GM23338 (cell line): ENCODE measurements at regions not wholly inside any gene's neighbourhood (a gene's known extent, or its start where the extent isn't known, plus 50 kb on each side); places are given as distances from the start of the nearest gene placed in this dataset.

Experiments used
- ATAC-seq: fragments of 200-7000 bp; cut with Tn5 transposase; 3 replicates; pipeline ENCODE4 v1.9.1; 2020
- DNase-seq: peaks from one replicate; pipeline ENCODE4 v3.0.0-alpha.2; 2015; ENCODE audit warnings: low spot score
- H2AFZ ChIP-seq: fragments of 200-600 bp; sonication (generic); 2 replicates; pipeline ENCODE4 v1.8.0; 2016; ENCODE audit warnings: antibody characterized with exemption, mild to moderate bottlenecking, moderate library complexity
- H3F3A ChIP-seq: fragments of 200-600 bp; sonication (generic); replicated peaks from 2 replicates; pipeline ENCODE4 v1.8.0; 2017; ENCODE audit warnings: antibody characterized with exemption, mixed run types, low read depth
- H3K27ac ChIP-seq: fragments of 200-600 bp; sonication (generic); 2 replicates; pipeline ENCODE4 v1.6.1; 2016; ENCODE audit warnings: low read depth
- H3K27me3 ChIP-seq: fragments of 200-600 bp; sonication (generic); 2 replicates; pipeline ENCODE4 v1.8.0; 2016; ENCODE audit warnings: mild to moderate bottlenecking, mixed run types, moderate library complexity; ENCODE audit not compliant: insufficient read depth
- H3K36me3 ChIP-seq: fragments of 200-600 bp; sonication (generic); 2 replicates; pipeline ENCODE4 v1.8.0; 2016; ENCODE audit warnings: mild to moderate bottlenecking; ENCODE audit not compliant: insufficient read depth
- H3K4me1 ChIP-seq: fragments of 200-600 bp; sonication (generic); 2 replicates; pipeline ENCODE4 v1.8.0; 2016; ENCODE audit warnings: mild to moderate bottlenecking, moderate library complexity; ENCODE audit not compliant: insufficient read depth
- H3K4me2 ChIP-seq: fragments of 200-600 bp; sonication (generic); 2 replicates; pipeline ENCODE4 v1.7.1; 2017; ENCODE audit warnings: mixed run types
- H3K4me3 ChIP-seq: fragments of 200-600 bp; sonication (generic); 2 replicates; pipeline ENCODE4 v1.6.1; 2016; ENCODE audit warnings: mixed run types
- H3K79me2 ChIP-seq: fragments of 200-600 bp; sonication (generic); replicated peaks from 2 replicates; pipeline ENCODE4 v1.8.0; 2017; ENCODE audit warnings: mild to moderate bottlenecking; ENCODE audit not compliant: insufficient read depth
- H3K9me2 ChIP-seq: fragments of 200-600 bp; sonication (generic); 2 replicates; pipeline ENCODE4 v1.8.0; 2017; ENCODE audit not compliant: insufficient read depth
- H4K20me1 ChIP-seq: fragments of 200-600 bp; sonication (generic); replicated peaks from 2 replicates; pipeline ENCODE4 v1.8.0; 2017; ENCODE audit warnings: mild to moderate bottlenecking; ENCODE audit not compliant: insufficient read depth
- H3K27ac Mint-ChIP-seq: 2 replicates; pipeline ENCODE4 v1.8.0; 2020; ENCODE audit warnings: inconsistent platforms, mild to moderate bottlenecking, moderate library complexity, mixed read lengths
- H3K27me3 Mint-ChIP-seq: 3 replicates; pipeline ENCODE4 v1.8.0; 2022; ENCODE audit warnings: low read depth, mild to moderate bottlenecking, moderate library complexity, mixed read lengths, inconsistent platforms; ENCODE audit not compliant: insufficient read depth, poor library complexity
- H3K36me3 Mint-ChIP-seq: 3 replicates; pipeline ENCODE4 v1.8.0; 2021; ENCODE audit warnings: low read depth, mild to moderate bottlenecking, inconsistent platforms, moderate library complexity, mixed read lengths
- H3K4me1 Mint-ChIP-seq: 3 replicates; pipeline ENCODE4 v1.8.0; 2020; ENCODE audit warnings: mild to moderate bottlenecking, inconsistent platforms, mixed read lengths
- H3K4me3 Mint-ChIP-seq: 3 replicates; pipeline ENCODE4 v1.8.0; 2021; ENCODE audit warnings: moderate library complexity, mild to moderate bottlenecking, inconsistent platforms, mixed read lengths
- H3K9me3 Mint-ChIP-seq: 3 replicates; pipeline ENCODE4 v1.8.0; 2020; ENCODE audit warnings: moderate library complexity, mild to moderate bottlenecking, inconsistent platforms, mixed read lengths
- CREB1 ChIP-seq: fragments of 250-450 bp; sonication (Bioruptor Pico); IDR thresholded peaks from 2 replicates; pipeline ENCODE4 v1.5.0; 2020; ENCODE audit warnings: low read depth, mild to moderate bottlenecking, moderate library complexity
- EZH2 ChIP-seq: fragments of 200-600 bp; sonication (generic); IDR thresholded peaks from one replicate; pipeline ENCODE4 v1.8.0; 2017; ENCODE audit warnings: antibody characterized with exemption, mild to moderate bottlenecking, low read depth; ENCODE audit not compliant: unreplicated experiment
- EZH2phosphoT487 ChIP-seq: fragments of 200-600 bp; sonication (generic); IDR thresholded peaks from one replicate; pipeline ENCODE4 v1.8.1; 2018; ENCODE audit warnings: antibody characterized with exemption; ENCODE audit not compliant: unreplicated experiment
- JUNB ChIP-seq: IDR thresholded peaks from one replicate; pipeline ENCODE4 v1.6.1; 2016; ENCODE audit warnings: antibody characterized with exemption; ENCODE audit not compliant: unreplicated experiment
- NANOG ChIP-seq: IDR thresholded peaks from 2 replicates; pipeline ENCODE4 v1.6.1; 2016; ENCODE audit warnings: antibody characterized with exemption, borderline replicate concordance
- POLR2AphosphoS5 ChIP-seq: IDR thresholded peaks from 2 replicates; pipeline ENCODE4 v1.6.1; 2016; ENCODE audit warnings: antibody characterized with exemption, low read depth
- ZNF114 ChIP-seq: fragments of 250-450 bp; sonication (Bioruptor Pico); IDR thresholded peaks from 2 replicates; pipeline ENCODE4 v1.5.0; 2020; ENCODE audit warnings: mild to moderate bottlenecking, moderate library complexity
- ZNF331 ChIP-seq: fragments of 250-450 bp; sonication (Bioruptor Pico); IDR thresholded peaks from 2 replicates; pipeline ENCODE4 v1.5.0; 2020; ENCODE audit warnings: low read depth, mild to moderate bottlenecking, moderate library complexity
- TF ChIP-seq, protein P1 (sequence below): IDR thresholded peaks from one replicate; pipeline ENCODE4 v1.6.1; 2018; ENCODE audit warnings: antibody characterized with exemption; ENCODE audit not compliant: unreplicated experiment
- TF ChIP-seq, protein P2 (sequence below), 2 experiments: fragments of 200-600 bp in 1 of 2; sonication (generic) in 1 of 2; conservative IDR thresholded peaks; 2 replicates each; pipeline versions ENCODE4 v1.5.1 to v1.6.1; 2016 to 2017; ENCODE audit warnings: antibody characterized with exemption in 2 of 2, low read depth in 2 of 2, mild to moderate bottlenecking in 2 of 2, moderate library complexity in 1 of 2
- TF ChIP-seq, protein P3 (sequence below): fragments of 250-450 bp; sonication (Bioruptor Pico); IDR thresholded peaks from 2 replicates; pipeline ENCODE4 v1.5.0; 2020; ENCODE audit warnings: mild to moderate bottlenecking, moderate library complexity
- TF ChIP-seq, protein P4 (sequence below): IDR thresholded peaks from 2 replicates; pipeline ENCODE4 v1.6.1; 2016; ENCODE audit warnings: antibody characterized with exemption

DNA sequence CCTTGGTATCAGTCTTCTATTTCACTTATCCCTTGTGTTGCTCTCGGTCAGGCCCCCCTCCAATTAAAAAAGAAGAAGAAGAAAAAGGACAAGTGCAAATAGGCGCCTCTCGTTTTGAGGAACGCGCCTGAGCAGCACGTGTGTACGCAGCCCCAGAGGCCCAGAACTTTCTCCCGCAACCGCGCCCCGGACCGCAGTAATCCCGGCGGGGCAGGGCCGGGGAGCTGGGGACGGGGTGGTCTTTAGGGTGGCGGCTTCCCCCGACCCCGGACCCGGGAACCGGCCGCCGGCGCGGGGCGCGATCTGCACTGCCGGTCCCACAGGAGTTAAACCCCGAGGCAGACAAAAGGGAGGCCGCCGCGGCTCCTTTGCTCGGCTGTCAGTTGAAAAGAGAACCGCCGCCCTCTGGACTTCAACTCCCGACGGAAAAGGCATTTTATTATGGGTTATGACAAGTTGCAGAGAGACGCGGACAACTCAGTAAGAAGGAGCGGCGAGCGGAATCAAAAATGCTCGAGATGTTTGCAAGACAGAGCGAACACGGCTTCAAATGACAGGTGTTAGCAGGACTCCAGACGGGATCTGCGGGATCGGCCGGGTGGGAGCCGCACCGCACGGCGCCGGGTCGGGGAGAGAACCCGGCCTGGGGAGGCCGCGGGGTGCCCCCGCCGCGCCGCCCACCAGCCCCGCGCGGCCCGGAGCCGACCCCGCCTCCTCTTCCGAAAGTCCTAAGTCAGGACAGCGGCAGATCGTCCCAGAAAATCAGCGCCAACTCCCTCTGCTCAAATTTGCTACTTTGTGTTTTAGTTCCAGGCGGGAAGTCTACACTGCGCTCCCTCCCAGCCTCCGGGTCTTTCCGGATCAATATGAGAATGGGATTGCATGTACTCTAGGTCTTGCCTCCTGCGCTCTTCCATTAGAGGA, 79.0 kb downstream of the NR2F2 start:
- Histone ChIP-seq H3K4me2 (peak overlapping the region; percentile 74), H2AFZ (peak overlapping the region; percentile 40; the same call in 1 of the 2 replicates)

More for the DNA sequence above, 79.0 kb downstream of the NR2F2 start:
- no peak overlapping the region for H3K27ac ChIP-seq
- H3K36me3 ChIP-seq = no peaks in the 10 kb centered on the region
- peaks cover 100% of the 10 kb centered on the region for H3K27me3 ChIP-seq
- H3K9me2 ChIP-seq = no peaks in the 10 kb centered on the region
- TF ChIP-seq, protein P1, sequence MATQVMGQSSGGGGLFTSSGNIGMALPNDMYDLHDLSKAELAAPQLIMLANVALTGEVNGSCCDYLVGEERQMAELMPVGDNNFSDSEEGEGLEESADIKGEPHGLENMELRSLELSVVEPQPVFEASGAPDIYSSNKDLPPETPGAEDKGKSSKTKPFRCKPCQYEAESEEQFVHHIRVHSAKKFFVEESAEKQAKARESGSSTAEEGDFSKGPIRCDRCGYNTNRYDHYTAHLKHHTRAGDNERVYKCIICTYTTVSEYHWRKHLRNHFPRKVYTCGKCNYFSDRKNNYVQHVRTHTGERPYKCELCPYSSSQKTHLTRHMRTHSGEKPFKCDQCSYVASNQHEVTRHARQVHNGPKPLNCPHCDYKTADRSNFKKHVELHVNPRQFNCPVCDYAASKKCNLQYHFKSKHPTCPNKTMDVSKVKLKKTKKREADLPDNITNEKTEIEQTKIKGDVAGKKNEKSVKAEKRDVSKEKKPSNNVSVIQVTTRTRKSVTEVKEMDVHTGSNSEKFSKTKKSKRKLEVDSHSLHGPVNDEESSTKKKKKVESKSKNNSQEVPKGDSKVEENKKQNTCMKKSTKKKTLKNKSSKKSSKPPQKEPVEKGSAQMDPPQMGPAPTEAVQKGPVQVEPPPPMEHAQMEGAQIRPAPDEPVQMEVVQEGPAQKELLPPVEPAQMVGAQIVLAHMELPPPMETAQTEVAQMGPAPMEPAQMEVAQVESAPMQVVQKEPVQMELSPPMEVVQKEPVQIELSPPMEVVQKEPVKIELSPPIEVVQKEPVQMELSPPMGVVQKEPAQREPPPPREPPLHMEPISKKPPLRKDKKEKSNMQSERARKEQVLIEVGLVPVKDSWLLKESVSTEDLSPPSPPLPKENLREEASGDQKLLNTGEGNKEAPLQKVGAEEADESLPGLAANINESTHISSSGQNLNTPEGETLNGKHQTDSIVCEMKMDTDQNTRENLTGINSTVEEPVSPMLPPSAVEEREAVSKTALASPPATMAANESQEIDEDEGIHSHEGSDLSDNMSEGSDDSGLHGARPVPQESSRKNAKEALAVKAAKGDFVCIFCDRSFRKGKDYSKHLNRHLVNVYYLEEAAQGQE = no peak
- TF ChIP-seq POLR2AphosphoS5 = no peak
- TF ChIP-seq JUNB = no peak
- no peak for TF ChIP-seq CREB1 (CRISPR knock-in tag)
- TF ChIP-seq ZNF114 (CRISPR knock-in tag) = no peak
- TF ChIP-seq, protein P2, sequence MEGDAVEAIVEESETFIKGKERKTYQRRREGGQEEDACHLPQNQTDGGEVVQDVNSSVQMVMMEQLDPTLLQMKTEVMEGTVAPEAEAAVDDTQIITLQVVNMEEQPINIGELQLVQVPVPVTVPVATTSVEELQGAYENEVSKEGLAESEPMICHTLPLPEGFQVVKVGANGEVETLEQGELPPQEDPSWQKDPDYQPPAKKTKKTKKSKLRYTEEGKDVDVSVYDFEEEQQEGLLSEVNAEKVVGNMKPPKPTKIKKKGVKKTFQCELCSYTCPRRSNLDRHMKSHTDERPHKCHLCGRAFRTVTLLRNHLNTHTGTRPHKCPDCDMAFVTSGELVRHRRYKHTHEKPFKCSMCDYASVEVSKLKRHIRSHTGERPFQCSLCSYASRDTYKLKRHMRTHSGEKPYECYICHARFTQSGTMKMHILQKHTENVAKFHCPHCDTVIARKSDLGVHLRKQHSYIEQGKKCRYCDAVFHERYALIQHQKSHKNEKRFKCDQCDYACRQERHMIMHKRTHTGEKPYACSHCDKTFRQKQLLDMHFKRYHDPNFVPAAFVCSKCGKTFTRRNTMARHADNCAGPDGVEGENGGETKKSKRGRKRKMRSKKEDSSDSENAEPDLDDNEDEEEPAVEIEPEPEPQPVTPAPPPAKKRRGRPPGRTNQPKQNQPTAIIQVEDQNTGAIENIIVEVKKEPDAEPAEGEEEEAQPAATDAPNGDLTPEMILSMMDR (conservative IDR thresholded peaks at IDR 0.05; ENCODE audit: low read depth in 2 of 2) = no peak
- TF ChIP-seq NANOG = no peak
- TF ChIP-seq, protein P3, sequence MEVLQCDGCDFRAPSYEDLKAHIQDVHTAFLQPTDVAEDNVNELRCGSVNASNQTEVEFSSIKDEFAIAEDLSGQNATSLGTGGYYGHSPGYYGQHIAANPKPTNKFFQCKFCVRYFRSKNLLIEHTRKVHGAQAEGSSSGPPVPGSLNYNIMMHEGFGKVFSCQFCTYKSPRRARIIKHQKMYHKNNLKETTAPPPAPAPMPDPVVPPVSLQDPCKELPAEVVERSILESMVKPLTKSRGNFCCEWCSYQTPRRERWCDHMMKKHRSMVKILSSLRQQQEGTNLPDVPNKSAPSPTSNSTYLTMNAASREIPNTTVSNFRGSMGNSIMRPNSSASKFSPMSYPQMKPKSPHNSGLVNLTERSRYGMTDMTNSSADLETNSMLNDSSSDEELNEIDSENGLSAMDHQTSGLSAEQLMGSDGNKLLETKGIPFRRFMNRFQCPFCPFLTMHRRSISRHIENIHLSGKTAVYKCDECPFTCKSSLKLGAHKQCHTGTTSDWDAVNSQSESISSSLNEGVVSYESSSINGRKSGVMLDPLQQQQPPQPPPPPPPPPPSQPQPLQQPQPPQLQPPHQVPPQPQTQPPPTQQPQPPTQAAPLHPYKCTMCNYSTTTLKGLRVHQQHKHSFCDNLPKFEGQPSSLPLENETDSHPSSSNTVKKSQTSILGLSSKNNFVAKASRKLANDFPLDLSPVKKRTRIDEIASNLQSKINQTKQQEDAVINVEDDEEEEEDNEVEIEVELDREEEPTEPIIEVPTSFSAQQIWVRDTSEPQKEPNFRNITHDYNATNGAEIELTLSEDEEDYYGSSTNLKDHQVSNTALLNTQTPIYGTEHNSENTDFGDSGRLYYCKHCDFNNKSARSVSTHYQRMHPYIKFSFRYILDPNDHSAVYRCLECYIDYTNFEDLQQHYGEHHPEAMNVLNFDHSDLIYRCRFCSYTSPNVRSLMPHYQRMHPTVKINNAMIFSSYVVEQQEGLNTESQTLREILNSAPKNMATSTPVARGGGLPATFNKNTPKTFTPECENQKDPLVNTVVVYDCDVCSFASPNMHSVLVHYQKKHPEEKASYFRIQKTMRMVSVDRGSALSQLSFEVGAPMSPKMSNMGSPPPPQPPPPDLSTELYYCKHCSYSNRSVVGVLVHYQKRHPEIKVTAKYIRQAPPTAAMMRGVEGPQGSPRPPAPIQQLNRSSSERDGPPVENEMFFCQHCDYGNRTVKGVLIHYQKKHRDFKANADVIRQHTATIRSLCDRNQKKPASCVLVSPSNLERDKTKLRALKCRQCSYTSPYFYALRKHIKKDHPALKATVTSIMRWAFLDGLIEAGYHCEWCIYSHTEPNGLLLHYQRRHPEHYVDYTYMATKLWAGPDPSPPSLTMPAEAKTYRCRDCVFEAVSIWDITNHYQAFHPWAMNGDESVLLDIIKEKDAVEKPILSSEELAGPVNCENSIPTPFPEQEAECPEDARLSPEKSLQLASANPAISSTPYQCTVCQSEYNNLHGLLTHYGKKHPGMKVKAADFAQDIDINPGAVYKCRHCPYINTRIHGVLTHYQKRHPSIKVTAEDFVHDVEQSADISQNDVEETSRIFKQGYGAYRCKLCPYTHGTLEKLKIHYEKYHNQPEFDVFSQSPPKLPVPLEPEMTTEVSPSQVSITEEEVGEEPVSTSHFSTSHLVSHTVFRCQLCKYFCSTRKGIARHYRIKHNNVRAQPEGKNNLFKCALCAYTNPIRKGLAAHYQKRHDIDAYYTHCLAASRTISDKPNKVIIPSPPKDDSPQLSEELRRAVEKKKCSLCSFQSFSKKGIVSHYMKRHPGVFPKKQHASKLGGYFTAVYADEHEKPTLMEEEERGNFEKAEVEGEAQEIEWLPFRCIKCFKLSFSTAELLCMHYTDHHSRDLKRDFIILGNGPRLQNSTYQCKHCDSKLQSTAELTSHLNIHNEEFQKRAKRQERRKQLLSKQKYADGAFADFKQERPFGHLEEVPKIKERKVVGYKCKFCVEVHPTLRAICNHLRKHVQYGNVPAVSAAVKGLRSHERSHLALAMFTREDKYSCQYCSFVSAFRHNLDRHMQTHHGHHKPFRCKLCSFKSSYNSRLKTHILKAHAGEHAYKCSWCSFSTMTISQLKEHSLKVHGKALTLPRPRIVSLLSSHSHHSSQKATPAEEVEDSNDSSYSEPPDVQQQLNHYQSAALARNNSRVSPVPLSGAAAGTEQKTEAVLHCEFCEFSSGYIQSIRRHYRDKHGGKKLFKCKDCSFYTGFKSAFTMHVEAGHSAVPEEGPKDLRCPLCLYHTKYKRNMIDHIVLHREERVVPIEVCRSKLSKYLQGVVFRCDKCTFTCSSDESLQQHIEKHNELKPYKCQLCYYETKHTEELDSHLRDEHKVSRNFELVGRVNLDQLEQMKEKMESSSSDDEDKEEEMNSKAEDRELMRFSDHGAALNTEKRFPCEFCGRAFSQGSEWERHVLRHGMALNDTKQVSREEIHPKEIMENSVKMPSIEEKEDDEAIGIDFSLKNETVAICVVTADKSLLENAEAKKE (CRISPR knock-in tag) = no peak
- TF ChIP-seq ZNF331 (CRISPR knock-in tag) = no peak
- TF ChIP-seq, protein P4, sequence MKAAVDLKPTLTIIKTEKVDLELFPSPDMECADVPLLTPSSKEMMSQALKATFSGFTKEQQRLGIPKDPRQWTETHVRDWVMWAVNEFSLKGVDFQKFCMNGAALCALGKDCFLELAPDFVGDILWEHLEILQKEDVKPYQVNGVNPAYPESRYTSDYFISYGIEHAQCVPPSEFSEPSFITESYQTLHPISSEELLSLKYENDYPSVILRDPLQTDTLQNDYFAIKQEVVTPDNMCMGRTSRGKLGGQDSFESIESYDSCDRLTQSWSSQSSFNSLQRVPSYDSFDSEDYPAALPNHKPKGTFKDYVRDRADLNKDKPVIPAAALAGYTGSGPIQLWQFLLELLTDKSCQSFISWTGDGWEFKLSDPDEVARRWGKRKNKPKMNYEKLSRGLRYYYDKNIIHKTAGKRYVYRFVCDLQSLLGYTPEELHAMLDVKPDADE = no peak
- peak; percentile 98 for TF ChIP-seq EZH2
- peak; percentile 96 for TF ChIP-seq EZH2phosphoT487
- Mint-ChIP-seq H3K4me1 (peaks cover 17% of the 10 kb centered on the region), H3K4me3 (peak overlapping the region; percentile 62), H3K36me3 (no peaks in the 10 kb centered on the region), H3K27me3 (peaks cover 94% of the 10 kb centered on the region), H3K27ac (no peak overlapping the region), H3K9me3 (peaks cover 5% of the 10 kb centered on the region; the same call in 2 of the 3 replicates)
- H3K79me2 ChIP-seq = no peaks in the 10 kb centered on the region
- peak overlapping the region; percentile 50 for H3K4me3 ChIP-seq
- peaks cover 38% of the 10 kb centered on the region for H4K20me1 ChIP-seq
- ATAC-seq (peak; percentile 63), DNase-seq (peak; percentile 67)
- H3F3A ChIP-seq = peaks cover 21% of the 10 kb centered on the region
- peaks cover 49% of the 10 kb centered on the region; the same call in 1 of the 2 replicates for H3K4me1 ChIP-seq
